K562 (cell line): ENCODE measurements at regions not wholly inside any gene's neighbourhood (a gene's known extent, or its start where the extent isn't known, plus 50 kb on each side); places are given as distances from the start of the nearest gene placed in this dataset.

ENCODE experiments used
- ATAC-seq: fragments of 200-7000 bp; cut with Tn5 transposase; 3 replicates; pipeline ENCODE4 v1.9.1; 2020; ENCODE audit warnings: moderate library complexity
- BruUV-seq: library from RNA; stranded (reverse); fragments of 400-500 nt; replicated peaks from 2 replicates; lab custom pipeline; 2021; lab: Mats Ljungman, UMichigan
- CTCF ChIA-PET: fragments of 300-600 bp; formaldehyde crosslinking; extraction: SDS; loops from one replicate; lab custom pipeline; 2021; ENCODE audit warnings: low intra/inter-chr PET ratio; lab: Yijun Ruan, JAX
- POLR2A ChIA-PET: fragments of 300-600, 350-650 bp; sonication (Branson Sonifier 250); formaldehyde crosslinking; extraction: SDS; loops from one replicate; lab custom pipeline; 2021; ENCODE audit warnings: antibody characterized with exemption, inconsistent platforms; lab: Yijun Ruan, JAX
- DNase-seq, 4 experiments: peaks; one replicate each; pipeline versions ENCODE4 v3.0.0 to v3.0.0-alpha.2; 2011 to 2018; ENCODE audit warnings: low spot score in 3 of 4, mixed read lengths in 3 of 4; ENCODE audit errors: extremely low read depth in 1 of 4
- FAIRE-seq: peaks from 2 replicates; lab custom pipeline; 2011; peaks lifted over from hg19 to GRCh38; lab: Jason Lieb, UNC
- H2AFZ ChIP-seq: 2 replicates; pipeline ENCODE4 v1.6.0; 2011; ENCODE audit warnings: low read depth, low read length, control low read depth, inconsistent platforms
- H3K27ac ChIP-seq: fragments of 200-600 bp; 3 replicates; pipeline ENCODE4 v1.8.0; 2011; ENCODE audit warnings: low read depth, mild to moderate bottlenecking, control low read depth, inconsistent platforms, low read length, moderate library complexity, mixed read lengths; ENCODE audit errors: extremely low read depth
- H3K27me3 ChIP-seq, 2 experiments: fragments of 300-600 bp in 1 of 2; 2 replicates in 1 of 2; 3 replicates in 1 of 2; pipeline versions ENCODE4 v1.6.0 to v1.8.0; 2011; ENCODE audit warnings: inconsistent platforms in 2 of 2, low read length in 2 of 2, mild to moderate bottlenecking in 1 of 2, mixed read lengths in 1 of 2, moderate library complexity in 1 of 2; ENCODE audit not compliant: control insufficient read depth in 2 of 2, insufficient read depth in 2 of 2
- H3K36me3 ChIP-seq: fragments of 300-600 bp; 3 replicates; pipeline ENCODE4 v1.8.0; 2011; ENCODE audit warnings: mild to moderate bottlenecking, low read length, inconsistent platforms; ENCODE audit not compliant: control insufficient read depth, insufficient read depth
- H3K4me1 ChIP-seq, 2 experiments: fragments of 200-600 bp in 1 of 2; replicated peaks in 1 of 2; 2 replicates in 1 of 2; 3 replicates in 1 of 2; pipeline versions ENCODE4 v1.5.1 to v1.8.0; 2011; ENCODE audit warnings: inconsistent platforms in 2 of 2, low read length in 2 of 2, mild to moderate bottlenecking in 1 of 2, mixed read lengths in 1 of 2, moderate library complexity in 1 of 2; ENCODE audit not compliant: control insufficient read depth in 2 of 2, insufficient read depth in 2 of 2
- H3K4me2 ChIP-seq: 2 replicates; pipeline ENCODE4 v1.6.1; 2011; ENCODE audit warnings: low read length, control low read depth, inconsistent platforms, mixed read lengths; ENCODE audit not compliant: insufficient read depth
- H3K4me3 ChIP-seq: fragments of 200-600 bp; sonication (generic), shearing (Covaris generic); 2 replicates; pipeline ENCODE4 v1.5.1; 2016; ENCODE audit warnings: control low read depth, inconsistent platforms
- H3K79me2 ChIP-seq: fragments of 200-600 bp; 3 replicates; pipeline ENCODE4 v1.8.0; 2011; ENCODE audit warnings: low read length, inconsistent platforms; ENCODE audit not compliant: control insufficient read depth, insufficient read depth
- H3K9ac ChIP-seq, 2 experiments: 2 replicates each; pipeline versions ENCODE4 v1.6.0 to v1.6.1; 2011; ENCODE audit warnings: low read depth in 2 of 2, low read length in 2 of 2, control low read depth in 1 of 2, inconsistent platforms in 1 of 2, mild to moderate bottlenecking in 1 of 2, mixed read lengths in 1 of 2; ENCODE audit not compliant: insufficient read depth in 1 of 2
- H3K9me1 ChIP-seq: one replicate; pipeline ENCODE4 v1.6.0; 2011; ENCODE audit warnings: inconsistent platforms, mild to moderate bottlenecking, low read length, moderate library complexity; ENCODE audit not compliant: control insufficient read depth, insufficient read depth
- H3K9me3 ChIP-seq: replicated peaks from 2 replicates; pipeline ENCODE4 v1.5.1; 2011; ENCODE audit warnings: low read depth, low read length, inconsistent platforms; ENCODE audit not compliant: control insufficient read depth, insufficient read depth
- H4K20me1 ChIP-seq: replicated peaks from 2 replicates; pipeline ENCODE4 v1.6.1; 2011; ENCODE audit warnings: low read length, inconsistent platforms, mixed read lengths; ENCODE audit not compliant: control insufficient read depth, insufficient read depth
- BCLAF1 ChIP-seq, 2 experiments: fragments of 450-650 bp in 1 of 2; IDR thresholded peaks; 2 replicates each; pipeline ENCODE4 v1.6.1; 2011 to 2017; ENCODE audit warnings: low read depth in 2 of 2, antibody characterized with exemption in 1 of 2, borderline replicate concordance in 1 of 2, low read length in 1 of 2, mild to moderate bottlenecking in 1 of 2, mixed read lengths in 1 of 2; ENCODE audit not compliant: control insufficient read depth in 1 of 2
- CHD4 ChIP-seq: fragments of 200-600 bp; sonication (generic); IDR thresholded peaks from 3 replicates; pipeline ENCODE4 v1.6.1; 2012; ENCODE audit warnings: low read depth, mild to moderate bottlenecking, mixed read lengths, low read length, inconsistent platforms; ENCODE audit not compliant: insufficient read depth, insufficient replicate concordance, poor library complexity, severe bottlenecking
- DEAF1 ChIP-seq: fragments of 450-650 bp; formaldehyde crosslinking; IDR thresholded peaks from 2 replicates; pipeline ENCODE4 v1.4.0; 2020; ENCODE audit warnings: mild to moderate bottlenecking, moderate library complexity
- ELK3 ChIP-seq: fragments of 450-650 bp; formaldehyde crosslinking; IDR thresholded peaks from 2 replicates; pipeline ENCODE4 v1.4.0; 2020; ENCODE audit warnings: mild to moderate bottlenecking
- FUS ChIP-seq: fragments of 200-400 bp; formaldehyde crosslinking; optimal IDR thresholded peaks from 2 replicates; pipeline ENCODE3; 2017; ENCODE audit warnings: low read depth, low read length
- KAT7 ChIP-seq: sonication (generic); formaldehyde crosslinking; IDR thresholded peaks from 2 replicates; pipeline ENCODE4 v1.8.0; 2022; ENCODE audit warnings: missing genetic modification reagents, mild to moderate bottlenecking, borderline replicate concordance
- MTA1 ChIP-seq: fragments of 450-650 bp; IDR thresholded peaks from 2 replicates; pipeline ENCODE4 v1.6.1; 2017; ENCODE audit warnings: borderline replicate concordance
- NCOA2 ChIP-seq, 2 experiments: fragments of 450-650 bp; IDR thresholded peaks; 2 replicates each; pipeline ENCODE4 v1.6.1; 2018; ENCODE audit warnings: mild to moderate bottlenecking in 2 of 2, moderate library complexity in 1 of 2; ENCODE audit not compliant: partially characterized antibody in 2 of 2
- POLR2G ChIP-seq: fragments of 200-400 bp; formaldehyde crosslinking; IDR thresholded peaks from 2 replicates; pipeline ENCODE4 v1.6.1; 2017; ENCODE audit warnings: low read depth, mild to moderate bottlenecking, antibody characterized with exemption, low read length, moderate library complexity
- RAD51 ChIP-seq: fragments of 450-650 bp; IDR thresholded peaks from 2 replicates; pipeline ENCODE4 v1.7.1; 2016; ENCODE audit warnings: low read depth, mild to moderate bottlenecking, borderline replicate concordance
- RNF2 ChIP-seq: sonication (generic); IDR thresholded peaks from 2 replicates; pipeline ENCODE4 v1.6.1; 2016
- SMAD3 ChIP-seq: fragments of 450-650 bp; formaldehyde crosslinking; conservative IDR thresholded peaks from 2 replicates; pipeline ENCODE4 v1.4.0; 2020; ENCODE audit warnings: mild to moderate bottlenecking
- WHSC1 ChIP-seq: IDR thresholded peaks from one replicate; pipeline ENCODE4 v1.6.1; 2012; ENCODE audit warnings: low read length, control low read depth, inconsistent platforms
- ZBED1 ChIP-seq: IDR thresholded peaks from 2 replicates; pipeline ENCODE4 v1.6.1; 2014
- ZNF431 ChIP-seq: sonication (generic); formaldehyde crosslinking; IDR thresholded peaks from 2 replicates; pipeline ENCODE4 v1.8.0; 2022; ENCODE audit warnings: mild to moderate bottlenecking, missing genetic modification reagents
- WGBS: fragments of 100-300 bp; shearing (Covaris generic); methylation state at CpG from one replicate; pipeline ENCODE4 v1.1.6; 2016; ENCODE audit warnings: low coverage, mixed read lengths; ENCODE audit not compliant: insufficient coverage; ENCODE audit errors: missing lambda C conversion rate; 5-methylcytosine and 5-hydroxymethylcytosine counted together
- in situ Hi-C: fragments of 300-500 bp; cut with MboI; formaldehyde crosslinking; loops from 4 replicates; pipeline ENCODE4 v1.15.0; 2018; ENCODE audit warnings: inconsistent platforms, mixed read lengths
- intact Hi-C: fragments of 100-400 bp; cut with micrococcal nuclease; formaldehyde crosslinking; loops from 2 replicates; pipeline ENCODE4 v1.14.2; 2022

GRCh38 chr2:19646987-19647386 lies 254.8 kb downstream of the TTC32 start:
- in situ Hi-C loops (no loop called here), intact Hi-C loops (no loop called here)
- POLR2A ChIA-PET, result no interaction called here
- BruUV-seq, result no TSS peak
- Histone ChIP-seq H3K4me1 (no peaks in the 10 kb centered on the region), H3K27me3 (no peaks in the 10 kb centered on the region), H2AFZ (no peak overlapping the region), H3K36me3 (no peaks in the 10 kb centered on the region), H3K4me2 (no peak overlapping the region), H3K9me3 (no peaks in the 10 kb centered on the region), H3K27ac (no peak overlapping the region), H4K20me1 (no peaks in the 10 kb centered on the region), H3K9me1 (no peaks in the 10 kb centered on the region), H3K79me2 (no peaks in the 10 kb centered on the region), H3K9ac (no peak overlapping the region), H3K4me3 (no peak overlapping the region)
- CTCF ChIA-PET, result no interaction called here
- DNase-seq (no peak), ATAC-seq (no peak), FAIRE-seq (no peak)
- WGBS, result 0% methylated on average over 1 of the region's 1 CpG
- TF ChIP-seq CHD4 (no peak), ELK3 (CRISPR knock-in tag) (no peak), RAD51 (no peak), MTA1 (no peak), DEAF1 (no peak), SMAD3 (CRISPR knock-in tag) (no peak), RNF2 (no peak), NCOA2 (IDR thresholded peaks at IDR 0.05; ENCODE audit: partially characterized antibody in 2 of 2) (no peak), POLR2G (no peak), WHSC1 (no peak), ZBED1 (no peak), KAT7 (no peak), ZNF431 (no peak), FUS (no peak), BCLAF1 (IDR thresholded peaks at IDR 0.05; ENCODE audit: borderline replicate concordance in 1 of 2, control insufficient read depth in 1 of 2, low read depth in 2 of 2, low read length in 1 of 2) (no peak)
